Right lung (tissue), 2 donors: ENCODE measurements at regions not wholly inside any gene's neighbourhood (a gene's known extent, or its start where the extent isn't known, plus 50 kb on each side); places are given as distances from the start of the nearest gene placed in this dataset.
"Not testable (repeated sequence)": the region's sequence is repeated elsewhere in the genome, so short reads cannot be mapped to it uniquely, and the experiment has no call there.

Experiments used
- DNase-seq, 2 donors: peaks; one replicate each; pipeline ENCODE4 v3.0.0-alpha.2; 2013

DNA sequence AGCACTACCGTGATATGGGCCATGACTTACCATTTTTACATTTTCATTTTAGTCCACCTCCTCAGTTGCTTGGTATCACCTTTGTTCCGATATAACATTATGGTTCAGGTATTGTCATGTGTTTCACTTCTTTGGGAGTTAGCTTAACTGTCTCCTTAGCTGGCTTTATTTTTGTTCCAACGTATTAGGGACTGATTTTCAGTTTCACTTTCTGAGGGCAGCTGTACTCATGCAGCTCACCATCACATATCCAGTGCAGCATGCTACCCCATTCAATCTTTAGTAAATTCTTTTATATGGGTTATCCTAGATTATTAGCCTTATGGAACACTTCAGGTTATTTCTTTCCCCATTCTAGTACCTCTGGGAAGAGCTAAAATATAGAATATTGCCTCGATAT is 362.2 kb upstream of the IRAK1BP1 start:
- DNase-seq = no peak

DNA sequence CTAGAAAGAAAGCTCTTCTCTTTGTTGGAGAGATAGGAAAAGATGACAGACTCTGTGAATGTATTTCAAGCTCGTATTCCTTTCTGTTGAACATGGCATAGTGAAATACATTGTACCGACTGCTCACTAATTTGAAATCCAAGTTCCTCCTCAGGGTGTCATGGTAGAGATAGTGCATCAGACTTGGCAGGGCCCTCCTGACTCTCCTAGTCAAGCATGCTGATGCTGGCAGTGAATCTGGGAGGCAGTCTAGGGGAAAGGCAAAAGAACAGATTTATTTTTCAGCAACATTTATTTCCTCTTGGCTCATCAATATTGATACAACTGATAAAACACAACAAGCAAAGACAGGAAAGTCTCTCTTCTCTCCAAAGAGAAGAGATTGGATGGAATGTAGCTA is 356.3 kb upstream of the IRAK1BP1 start:
- no peak for DNase-seq

GRCh38 chr6:78513856-78514255 is 353.5 kb upstream of the IRAK1BP1 start:
- DNase-seq = no peak

DNA sequence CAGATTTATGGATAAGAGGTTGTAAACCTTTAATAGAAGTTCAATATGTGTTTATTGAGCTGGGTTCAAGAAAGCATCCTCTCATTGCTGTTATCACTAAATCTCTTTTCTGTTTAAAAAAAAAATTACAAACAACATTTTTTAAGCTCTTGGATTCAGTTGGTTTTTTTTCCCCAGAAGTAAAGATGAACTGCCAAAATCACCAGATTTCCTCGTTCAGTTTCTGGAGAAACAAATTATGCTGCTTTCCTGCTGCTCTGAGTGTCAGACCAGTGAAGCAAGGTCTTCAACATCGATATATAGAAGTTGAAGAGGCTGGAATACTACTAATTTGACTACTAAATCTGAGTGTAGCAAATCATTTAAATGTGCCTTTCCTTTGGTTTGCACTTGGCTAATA is 352.1 kb upstream of the IRAK1BP1 start:
- no peak for DNase-seq

GRCh38 chr6:78517399-78517798 is 350.0 kb upstream of the IRAK1BP1 start:
- no peak for DNase-seq

- DNase-seq = no peak
Observed at GRCh38 chr6:78523622-78524021, 343.7 kb upstream of the IRAK1BP1 start.

GRCh38 chr6:78525976-78526375 is 341.4 kb upstream of the IRAK1BP1 start:
- no peak for DNase-seq

DNA sequence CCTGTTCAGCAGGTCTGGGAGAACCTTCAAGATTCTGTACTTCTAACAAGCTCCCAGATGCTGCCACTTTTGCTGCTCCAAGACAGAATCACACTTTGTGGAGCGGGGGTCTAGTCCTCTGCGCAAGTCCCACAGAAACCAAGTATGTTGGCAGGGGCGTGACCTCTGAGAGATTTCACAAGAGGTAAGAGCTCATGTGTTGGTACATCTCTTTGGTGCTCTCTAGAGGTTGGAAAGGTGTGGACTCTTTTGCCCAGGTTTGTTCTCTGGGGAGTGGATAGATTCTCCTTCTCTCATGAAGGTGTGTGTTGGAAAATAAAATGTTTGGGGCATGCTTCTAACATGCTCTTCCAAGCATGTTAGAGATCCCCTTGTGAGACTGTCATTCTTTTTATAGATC is 340.9 kb upstream of the IRAK1BP1 start:
- DNase-seq = no peak

GRCh38 chr6:78528926-78529325 is 338.4 kb upstream of the IRAK1BP1 start:
- no peak for DNase-seq

DNA sequence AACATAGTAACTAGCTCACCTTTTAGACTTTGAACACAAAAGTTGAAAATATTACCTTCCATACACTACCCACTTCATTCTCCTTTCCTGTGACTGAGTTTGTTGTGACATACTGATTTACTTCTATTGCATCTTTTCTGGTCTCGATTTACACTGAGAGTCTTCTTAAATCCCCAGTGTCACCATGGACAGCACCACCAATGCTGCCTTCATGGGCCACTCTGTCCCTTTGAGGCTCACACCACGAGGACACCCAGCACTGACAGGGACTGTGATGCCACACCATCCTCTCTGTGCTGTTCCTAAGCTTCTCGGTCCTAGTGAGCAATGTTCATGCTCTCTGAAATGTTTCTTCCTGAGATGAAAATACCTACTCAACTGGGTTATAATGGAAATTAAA is 337.1 kb upstream of the IRAK1BP1 start:
- no peak for DNase-seq

GRCh38 chr6:78533426-78533825 is 333.9 kb upstream of the IRAK1BP1 start:
- DNase-seq = no peak

DNA sequence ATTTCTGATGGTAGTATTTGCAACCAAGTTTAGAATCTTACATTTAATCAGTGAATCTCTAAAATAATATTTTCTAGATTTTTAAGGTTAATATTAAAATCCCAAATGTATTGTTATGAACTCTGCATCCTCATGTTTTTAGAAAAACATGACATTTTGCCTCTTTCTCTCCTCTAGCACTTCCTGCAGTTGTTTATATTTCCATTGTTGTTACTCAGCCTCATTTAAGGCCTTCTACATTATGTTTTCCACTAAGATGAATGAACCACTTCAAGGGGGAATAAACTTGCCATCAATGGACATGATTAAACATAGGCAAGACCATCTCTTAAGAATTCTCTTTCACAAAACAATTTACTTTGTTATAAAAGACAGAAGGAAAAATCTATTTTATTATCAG is 333.5 kb upstream of the IRAK1BP1 start:
- DNase-seq = no peak

GRCh38 chr6:78538002-78538401 is 329.3 kb upstream of the IRAK1BP1 start:
- DNase-seq = no peak

- DNase-seq = not testable (repeated sequence)
Observed at GRCh38 chr6:78547636-78548035, 319.7 kb upstream of the IRAK1BP1 start.

DNA sequence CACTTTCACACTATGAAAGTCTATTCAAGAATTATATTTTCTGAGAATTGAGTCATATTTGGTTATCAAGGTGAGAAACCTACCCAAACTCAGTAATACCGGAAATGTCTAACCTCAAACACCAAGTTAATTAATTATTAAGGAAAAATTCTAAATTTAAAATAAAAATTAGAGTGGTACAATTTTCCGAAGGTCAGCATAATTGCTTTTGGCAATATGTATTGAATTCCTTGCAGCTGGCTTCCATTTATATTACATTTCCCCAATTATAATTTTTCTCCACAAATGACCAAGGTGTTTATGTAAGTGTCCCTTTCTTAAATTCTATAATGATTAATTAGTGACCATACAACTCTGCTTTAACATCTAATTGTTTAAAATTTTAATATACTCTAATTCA is 316.0 kb upstream of the IRAK1BP1 start:
- no peak for DNase-seq

- no peak for DNase-seq
Observed at GRCh38 chr6:78552435-78552834, 314.9 kb upstream of the IRAK1BP1 start.

DNA sequence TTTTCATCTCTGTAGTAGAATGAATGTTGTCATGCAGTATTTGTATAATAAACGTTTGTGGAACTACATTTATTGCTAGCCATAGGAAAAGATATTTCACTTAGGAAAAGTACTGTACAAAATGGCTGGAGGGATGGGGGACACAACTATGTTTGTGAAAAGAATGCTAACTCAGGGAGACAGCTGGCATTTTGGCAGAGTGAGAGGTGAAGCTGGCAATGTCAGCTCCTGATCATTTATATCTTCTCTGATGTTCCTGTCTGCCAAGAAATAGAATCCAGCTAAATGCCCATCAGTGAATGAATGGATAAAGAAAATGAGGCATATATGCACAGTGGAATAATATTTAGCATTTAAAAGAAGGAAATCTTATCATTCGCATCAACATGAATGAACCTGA is 313.0 kb upstream of the IRAK1BP1 start:
- DNase-seq = no peak

DNA sequence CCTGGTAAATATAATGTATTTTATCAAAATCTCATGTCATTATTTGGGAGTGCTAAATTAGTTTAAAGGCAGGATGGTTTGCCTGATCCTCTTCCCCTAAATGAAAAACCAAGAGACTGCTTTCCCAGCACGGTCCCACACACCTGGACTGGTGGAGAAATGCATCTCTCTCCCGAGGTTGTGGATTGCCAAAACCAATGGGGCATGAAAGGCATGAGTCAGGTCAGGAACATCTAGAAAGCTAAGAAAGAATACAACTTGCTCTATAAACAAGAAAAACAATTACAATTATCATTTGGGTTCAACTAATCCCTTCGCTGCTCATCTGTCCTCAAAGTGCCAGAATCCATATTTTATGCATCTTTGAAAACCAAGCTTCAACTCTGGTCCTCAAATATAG is 308.3 kb upstream of the IRAK1BP1 start:
- DNase-seq = no peak

DNA sequence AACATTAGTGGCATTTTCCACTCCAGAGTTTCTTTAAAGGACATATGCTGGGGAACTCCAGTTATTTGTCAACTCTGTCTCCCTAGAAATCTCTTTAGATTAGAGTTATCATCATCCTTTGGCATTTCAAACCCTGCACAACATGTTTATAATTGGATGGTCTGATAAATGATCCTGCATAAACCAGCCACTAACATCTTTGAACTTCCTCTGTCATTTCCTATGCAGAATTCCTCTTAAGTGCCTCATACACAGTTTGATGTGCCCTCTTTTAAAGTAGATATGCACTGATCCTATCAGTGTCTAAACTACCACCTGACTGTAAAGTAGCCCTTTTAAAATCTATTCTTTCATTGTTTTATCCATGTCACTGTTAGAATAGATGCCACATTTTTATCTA is 306.3 kb upstream of the IRAK1BP1 start:
- DNase-seq = no peak

DNA sequence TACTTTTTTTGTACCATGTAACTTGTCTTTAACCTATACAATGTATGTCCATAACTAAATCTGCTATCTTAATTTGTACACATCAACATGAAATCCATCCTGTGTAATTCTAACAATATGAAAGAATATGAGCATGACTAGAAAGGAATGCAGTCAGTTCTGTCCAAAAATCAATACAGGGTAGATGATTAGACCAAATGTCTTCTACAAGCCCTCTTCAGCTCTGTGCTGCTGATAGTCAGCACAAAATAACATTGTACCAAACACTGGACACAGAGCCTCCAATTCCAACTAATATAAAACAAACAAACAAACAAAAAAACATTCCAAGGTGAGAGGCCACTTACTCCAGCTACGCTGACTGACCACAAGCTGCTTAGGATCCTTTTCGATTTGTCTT is 301.4 kb upstream of the IRAK1BP1 start:
- DNase-seq = no peak

GRCh38 chr6:78570044-78570443 is 297.3 kb upstream of the IRAK1BP1 start:
- DNase-seq = no peak

DNA sequence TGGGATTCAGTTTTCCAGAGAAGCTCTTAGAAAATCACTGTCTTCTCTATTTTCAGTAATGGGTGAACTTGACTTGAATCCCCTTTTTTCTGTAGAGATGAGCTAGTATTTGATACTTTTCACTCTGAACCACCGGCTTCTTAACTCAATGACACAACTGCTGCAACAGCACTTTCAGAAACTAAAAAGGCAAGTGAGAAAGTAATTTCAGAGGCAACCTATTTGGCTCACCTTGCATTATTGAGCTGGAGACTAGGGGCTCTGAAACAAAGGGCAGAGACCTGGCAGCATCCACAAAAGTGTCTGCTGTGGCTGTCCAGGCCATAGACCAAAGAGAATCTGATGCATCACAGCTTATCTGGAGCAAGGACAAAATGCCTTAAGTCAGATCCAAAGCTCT is 289.8 kb upstream of the IRAK1BP1 start:
- DNase-seq = no peak

- no peak for DNase-seq
Observed at GRCh38 chr6:78578430-78578829, 288.9 kb upstream of the IRAK1BP1 start.

DNA sequence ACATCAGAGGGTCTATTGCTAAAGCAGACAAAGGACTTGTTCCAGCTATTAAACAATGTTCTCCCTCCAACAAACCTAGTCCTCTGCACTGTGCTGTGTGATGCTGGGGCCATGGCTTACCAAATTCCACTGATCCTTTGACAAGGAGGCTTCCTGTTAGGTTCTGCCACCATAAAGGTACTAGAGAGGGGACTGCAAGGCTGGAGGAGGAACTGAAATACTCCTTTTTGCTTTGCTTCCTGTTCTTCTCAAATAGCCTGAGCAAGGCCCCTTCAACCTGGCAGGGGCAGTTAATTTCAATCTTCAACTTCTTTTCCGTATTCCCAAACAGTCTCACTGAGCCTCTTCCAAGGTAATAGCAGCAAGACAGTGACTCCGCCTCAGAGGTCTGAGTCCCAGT is 286.4 kb upstream of the IRAK1BP1 start:
- DNase-seq = no peak

- DNase-seq = no peak
Observed at GRCh38 chr6:78583079-78583478, 284.3 kb upstream of the IRAK1BP1 start.
